NCI-H510A treated with DMSO at 0.1 percent for 48 hours (cell line): ENCODE measurements at regions not wholly inside any gene's neighbourhood (a gene's known extent, or its start where the extent isn't known, plus 50 kb on each side); places are given as distances from the start of the nearest gene placed in this dataset.

ENCODE experiments used
- DNase-seq: peaks from one replicate; lab custom pipeline; 2025; lab: John Stamatoyannopoulos, UW

- DNase-seq, result no peak
Observed at GRCh38 chr4:10924274-10924673, 239.7 kb upstream of the CLNK start.

DNA sequence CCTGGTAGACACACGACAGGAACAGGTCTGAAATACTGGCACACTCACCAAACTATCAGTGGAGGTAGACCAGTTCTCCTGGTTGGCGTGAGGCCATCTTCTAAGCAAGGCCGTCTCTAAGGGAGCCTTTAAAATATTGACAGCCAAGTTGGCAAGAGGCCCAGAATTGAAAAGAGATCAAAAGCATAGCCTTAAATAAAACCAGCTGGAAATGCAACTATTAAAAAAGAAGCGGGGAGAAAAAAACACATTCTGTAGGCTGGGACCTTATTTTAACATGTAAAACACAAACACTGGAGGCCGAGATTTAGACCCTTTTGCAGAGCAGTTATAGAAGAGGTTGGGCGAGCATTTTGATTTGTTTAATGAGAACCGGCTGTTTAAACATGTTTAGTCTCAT is 233.0 kb upstream of the CLNK start:
- DNase-seq, result peak; percentile 49

- no peak for DNase-seq
Observed at GRCh38 chr4:10898072-10898471, 213.5 kb upstream of the CLNK start.

- no peak for DNase-seq
Observed at GRCh38 chr4:10897076-10897475, 212.5 kb upstream of the CLNK start.

DNA sequence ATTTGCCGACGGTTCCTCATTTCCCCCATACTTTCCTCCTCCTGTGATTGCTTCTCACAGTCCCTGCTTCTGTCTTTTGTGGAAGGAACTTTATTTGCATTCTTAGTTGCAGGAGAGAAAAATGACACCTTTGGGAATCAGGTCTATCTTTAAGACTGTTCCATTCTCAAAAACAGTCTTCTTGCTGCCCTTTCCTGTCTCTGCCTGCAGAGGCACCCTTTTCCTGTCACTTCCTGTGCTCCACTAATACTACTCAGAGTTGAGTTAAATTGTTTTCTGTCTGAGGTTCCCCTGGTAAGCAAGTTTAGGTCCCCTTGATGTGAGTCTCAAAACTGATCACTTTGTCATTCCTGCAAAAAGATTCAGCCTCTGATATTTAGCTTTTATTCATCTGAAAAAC is 208.8 kb upstream of the CLNK start:
- no peak for DNase-seq

DNA sequence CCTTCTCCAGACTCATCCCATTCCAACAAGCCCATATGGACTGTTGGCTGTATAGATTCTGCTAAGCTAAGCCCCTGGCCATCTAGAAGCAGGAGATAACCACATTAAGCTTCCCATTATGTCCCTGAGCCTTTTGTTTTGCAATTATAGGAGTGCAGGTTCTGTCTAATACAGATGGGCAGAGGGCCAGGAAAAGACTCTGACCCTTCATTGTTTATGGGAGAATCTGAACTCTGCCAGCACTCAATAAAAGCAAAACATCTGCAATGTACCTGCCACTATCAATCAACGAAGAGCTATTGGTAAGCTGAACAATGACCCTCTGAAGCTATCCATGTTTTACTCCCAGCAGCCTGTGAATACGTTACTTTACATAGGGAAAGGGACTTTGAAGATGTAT is 207.3 kb upstream of the CLNK start:
- no peak for DNase-seq

DNA sequence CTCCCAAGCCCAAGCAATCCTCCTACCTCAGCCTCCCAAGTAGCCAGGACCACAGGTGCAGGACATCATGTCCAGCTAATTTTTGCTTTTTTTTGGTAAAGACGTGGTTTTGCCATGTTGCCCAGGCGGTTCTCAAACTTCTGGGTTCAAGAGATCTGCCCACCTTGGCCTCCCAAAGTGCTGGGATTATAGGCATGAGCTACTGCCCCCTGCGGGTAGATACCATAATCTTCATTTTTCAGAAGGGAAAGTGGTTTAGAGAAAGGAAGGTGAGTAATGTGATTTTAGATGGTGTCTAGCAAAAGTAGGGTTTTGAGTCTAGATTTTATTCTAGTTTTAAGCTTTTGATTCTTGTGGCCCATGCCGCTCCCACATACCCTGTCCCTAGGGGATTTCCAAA is 205.3 kb upstream of the CLNK start:
- DNase-seq, result no peak

GRCh38 chr4:10879411-10880110 is 195.0 kb upstream of the CLNK start:
- DNase-seq, result no peak

GRCh38 chr4:10878861-10879260 is 194.3 kb upstream of the CLNK start:
- no peak for DNase-seq

DNA sequence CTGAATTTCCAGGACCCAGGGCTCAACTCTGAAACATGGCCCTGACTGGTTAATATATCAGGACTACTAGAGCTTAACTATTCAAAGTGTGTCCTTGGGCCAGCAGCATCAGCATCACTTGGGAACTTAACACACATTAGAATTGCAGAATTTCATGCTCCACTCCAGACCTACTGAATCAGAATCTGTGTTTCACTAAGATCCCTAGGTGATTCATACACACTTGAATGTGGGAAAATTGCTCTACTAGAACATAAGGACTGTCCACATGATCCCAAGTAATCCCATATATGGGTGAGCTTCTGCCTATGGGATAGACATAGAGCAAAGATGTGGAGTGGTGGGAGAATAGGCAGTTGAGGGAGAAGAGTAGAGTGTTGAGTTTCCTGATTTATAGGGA is 192.5 kb upstream of the CLNK start:
- DNase-seq, result no peak

DNA sequence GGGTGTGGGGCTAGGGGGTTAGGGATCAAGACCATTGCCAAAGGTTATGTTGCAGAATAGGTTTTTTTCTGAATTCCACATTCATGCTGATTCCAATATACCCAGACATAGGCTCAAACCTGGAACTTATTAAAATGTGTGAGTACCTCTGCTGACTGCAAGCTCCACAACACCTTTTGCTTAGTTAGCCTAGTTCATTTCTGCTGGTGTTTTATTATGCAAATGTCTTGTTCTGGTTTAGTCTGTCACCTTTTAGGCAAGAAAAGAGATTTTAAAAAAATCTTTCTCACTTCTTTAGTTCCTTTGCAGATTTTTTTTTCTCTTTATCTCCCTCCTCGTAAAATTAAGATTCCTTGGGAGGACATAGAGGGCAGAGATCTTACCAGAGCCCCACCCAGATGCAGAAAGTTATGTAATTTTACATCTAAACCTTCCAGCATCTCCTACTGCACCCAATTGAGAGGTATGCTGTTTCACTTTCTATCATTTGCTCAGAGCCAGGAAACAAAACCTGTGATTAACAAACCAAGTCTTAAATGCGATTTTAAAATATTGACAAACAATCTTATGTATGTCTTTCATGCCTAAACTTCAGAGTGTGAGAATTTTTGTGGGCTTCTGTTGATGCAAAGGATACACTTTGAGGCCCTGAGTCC is 190.7 kb upstream of the CLNK start:
- DNase-seq, result no peak

DNA sequence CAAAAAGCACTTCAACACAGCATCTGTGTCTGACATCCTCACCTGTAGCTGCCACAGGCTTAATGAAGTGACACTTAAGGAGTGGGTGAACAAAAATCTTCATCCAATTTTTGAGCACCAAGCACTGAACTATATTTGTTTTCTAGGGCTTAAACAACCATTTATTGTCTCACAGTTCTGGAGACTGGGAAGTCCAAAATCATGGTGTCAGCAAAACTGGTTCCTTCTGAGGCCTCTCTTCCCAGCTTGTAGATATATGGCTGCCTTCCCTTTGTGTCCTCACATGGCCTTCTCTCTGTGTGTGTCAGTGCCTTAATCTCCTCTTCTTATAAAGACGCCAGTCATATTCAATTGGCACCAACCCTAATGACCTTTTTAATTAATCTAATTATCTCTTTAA is 189.2 kb upstream of the CLNK start:
- DNase-seq, result no peak

DNA sequence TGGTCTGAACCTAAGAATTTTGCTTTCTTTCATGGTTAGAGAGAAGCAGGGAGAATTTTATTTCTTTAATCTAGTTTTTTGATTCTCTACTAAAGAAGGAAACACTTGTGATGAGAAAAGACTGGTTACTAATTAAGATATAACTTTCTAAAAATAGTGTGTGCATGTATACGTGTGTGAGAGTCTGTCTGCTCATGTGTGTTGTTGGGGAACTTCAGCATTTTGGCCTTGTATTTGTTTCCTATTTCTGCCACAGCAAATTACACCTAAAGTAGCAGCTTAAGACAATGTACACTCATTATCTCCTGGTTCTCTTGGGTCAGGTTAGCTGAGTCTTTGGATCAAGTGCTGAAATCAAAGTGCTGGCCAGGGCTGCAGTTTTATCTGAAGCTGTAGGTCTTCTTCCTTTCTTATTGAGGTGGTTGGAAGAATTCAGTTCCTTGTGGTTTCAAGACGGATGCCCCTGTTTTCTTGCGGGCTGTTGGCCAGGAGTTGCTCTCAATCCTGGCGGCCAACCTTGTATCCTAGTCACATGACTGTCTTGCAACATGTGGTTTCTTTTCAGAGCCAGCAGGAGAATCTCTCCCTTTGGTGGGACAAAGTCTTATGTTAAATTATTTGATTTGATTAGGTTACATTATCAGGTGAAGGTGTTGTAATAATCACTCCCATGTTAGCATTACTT is 188.4 kb upstream of the CLNK start:
- no peak for DNase-seq

- DNase-seq, result no peak
Observed at GRCh38 chr4:10866666-10867065, 182.1 kb upstream of the CLNK start.

DNA sequence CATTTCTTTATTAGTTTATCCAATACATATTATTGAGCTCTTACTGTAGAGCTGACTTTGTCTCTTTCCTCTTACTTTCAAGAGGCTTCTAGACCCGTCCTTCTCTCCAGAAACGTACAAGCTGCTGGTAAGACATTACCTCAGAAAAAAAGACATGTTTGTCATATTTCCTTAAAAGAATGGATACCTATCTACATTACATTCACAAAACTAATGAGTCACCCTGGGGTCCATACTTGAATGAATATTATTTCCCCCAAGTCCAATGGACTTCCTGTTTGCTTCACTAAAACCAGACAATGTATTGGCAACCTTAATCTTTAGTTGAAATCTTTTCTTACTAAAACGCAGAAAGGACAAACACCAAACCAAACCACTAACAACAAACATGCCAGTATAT is 176.5 kb upstream of the CLNK start:
- DNase-seq, result no peak

- DNase-seq, result no peak
Observed at GRCh38 chr4:10856271-10856782, 171.8 kb upstream of the CLNK start.

- no peak for DNase-seq
Observed at GRCh38 chr4:10853196-10853595, 168.6 kb upstream of the CLNK start.

DNA sequence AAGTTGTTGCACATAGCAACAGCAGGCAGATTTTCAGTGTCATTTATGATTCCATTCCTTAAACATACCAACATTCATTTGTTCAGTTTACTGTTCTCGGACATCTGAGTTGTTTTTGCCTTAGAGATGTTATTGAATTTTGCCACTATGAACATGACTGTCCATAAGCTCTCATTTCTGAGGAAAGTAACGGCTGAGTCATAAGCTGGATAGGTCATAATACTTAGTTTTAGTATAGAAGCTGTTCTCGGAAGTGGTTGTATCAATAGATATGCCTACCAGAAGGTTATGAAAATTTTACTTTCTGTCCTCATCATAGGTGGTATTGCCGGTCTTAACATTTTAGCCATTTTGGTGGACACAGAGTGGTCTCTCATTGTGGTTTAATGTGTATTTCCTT is 157.1 kb upstream of the CLNK start:
- DNase-seq, result no peak

DNA sequence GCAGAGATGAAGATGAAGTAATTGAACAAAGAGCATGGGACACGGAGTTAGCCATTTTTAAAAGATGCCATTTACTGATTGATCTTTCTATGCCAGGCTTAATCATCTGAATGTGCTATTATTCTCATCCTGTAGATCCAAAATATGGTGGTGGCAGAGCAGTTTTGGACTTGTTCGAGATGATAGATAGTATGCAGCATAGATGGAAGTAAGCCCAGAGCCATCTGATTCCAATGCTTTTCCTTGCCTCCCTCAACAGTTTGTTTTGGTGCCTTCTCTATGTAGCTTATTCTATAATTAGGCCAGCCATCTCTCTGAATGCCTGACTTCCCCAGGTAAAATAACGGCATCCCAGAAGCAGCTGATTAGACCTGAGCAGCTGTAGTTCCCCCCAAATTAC is 152.6 kb upstream of the CLNK start:
- no peak for DNase-seq

GRCh38 chr4:10832806-10833628 is 148.4 kb upstream of the CLNK start:
- DNase-seq, result no peak

DNA sequence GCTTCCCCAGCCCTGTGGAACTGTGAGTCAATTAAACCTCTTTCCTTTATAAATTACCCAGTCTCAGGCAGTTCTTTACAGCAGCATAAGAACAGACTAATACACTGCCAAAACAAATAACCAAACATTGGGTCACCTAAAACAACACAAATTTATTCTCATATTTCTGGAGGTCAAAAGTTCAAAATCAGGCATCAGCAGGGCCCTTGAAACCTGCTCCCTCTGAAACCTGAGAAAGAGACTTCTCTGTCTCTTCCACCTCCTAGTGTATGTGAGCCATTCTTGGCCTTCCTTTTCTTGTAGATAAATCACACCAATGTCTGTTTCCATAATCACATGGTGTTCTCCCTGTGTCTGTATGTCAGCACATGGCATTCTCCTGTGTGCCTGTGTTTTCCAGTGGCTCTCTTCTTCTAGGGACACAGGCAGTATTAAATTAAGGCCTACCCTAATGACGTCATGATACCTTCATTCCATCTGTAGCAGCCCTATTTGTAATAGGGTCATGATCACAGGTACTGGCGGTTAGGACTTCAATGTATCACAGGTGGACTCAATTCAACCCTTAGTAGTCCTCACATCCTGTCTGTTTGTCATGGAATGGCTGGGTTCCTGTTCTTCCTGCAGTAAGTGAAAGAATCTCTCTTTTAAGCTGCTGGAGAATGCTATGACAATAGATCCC is 147.3 kb upstream of the CLNK start:
- DNase-seq, result no peak
